ENCODE measurements at regions not wholly inside any gene's neighbourhood (a gene's known extent, or its start where the extent isn't known, plus 50 kb on each side); places are given as distances from the start of the nearest gene placed in this dataset.

DNA sequence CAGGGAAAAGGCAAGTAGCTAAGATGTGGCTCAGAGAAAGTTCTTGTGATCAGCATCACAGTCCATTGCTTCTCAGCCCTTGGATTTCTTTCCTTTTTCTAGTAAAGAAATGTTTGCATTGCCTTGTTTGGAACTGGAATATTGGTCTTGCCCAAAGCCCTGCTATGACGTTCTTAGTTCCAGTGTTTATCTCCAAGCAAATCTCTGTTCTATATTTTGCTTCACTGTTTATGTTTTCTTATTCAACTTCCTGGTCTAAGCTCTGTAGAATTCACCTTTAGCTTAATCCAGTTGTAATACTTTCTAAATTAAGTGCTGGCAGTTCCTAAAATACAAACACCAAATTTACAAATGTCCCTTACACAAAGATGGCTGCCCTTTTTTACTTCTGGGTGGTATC, 88.7 kb upstream of the ZNF438 start:
- TF ChIP-seq FOXM1 (IDR thresholded peaks at IDR 0.05; ENCODE audit: borderline replicate concordance) (no peak), ELF4 (IDR thresholded peaks at IDR 0.05) (no peak), SP1 (IDR thresholded peaks at IDR 0.05) (no peak), BHLHE40 (IDR thresholded peaks at IDR 0.05; ENCODE audit: borderline replicate concordance) (no peak), LEF1 (IDR thresholded peaks at IDR 0.05; ENCODE audit: borderline replicate concordance) (no peak), TARDBP (IDR thresholded peaks at IDR 0.05) (no peak), ZNF384 (IDR thresholded peaks at IDR 0.05) (no peak), FOXA1 (IDR thresholded peaks at IDR 0.05) (no peak), SUZ12 (IDR thresholded peaks at IDR 0.05) (no peak), L3MBTL2 (conservative IDR thresholded peaks at IDR 0.05) (no peak), CTBP1 (IDR thresholded peaks at IDR 0.05; ENCODE audit: borderline replicate concordance) (no peak), NFRKB (IDR thresholded peaks at IDR 0.05) (no peak), FOXK2 (IDR thresholded peaks at IDR 0.05) (no peak), HDGF (IDR thresholded peaks at IDR 0.05; ENCODE audit: borderline replicate concordance) (no peak), ARNT (IDR thresholded peaks at IDR 0.05) (no peak)
- TF ChIP-seq, protein P1, sequence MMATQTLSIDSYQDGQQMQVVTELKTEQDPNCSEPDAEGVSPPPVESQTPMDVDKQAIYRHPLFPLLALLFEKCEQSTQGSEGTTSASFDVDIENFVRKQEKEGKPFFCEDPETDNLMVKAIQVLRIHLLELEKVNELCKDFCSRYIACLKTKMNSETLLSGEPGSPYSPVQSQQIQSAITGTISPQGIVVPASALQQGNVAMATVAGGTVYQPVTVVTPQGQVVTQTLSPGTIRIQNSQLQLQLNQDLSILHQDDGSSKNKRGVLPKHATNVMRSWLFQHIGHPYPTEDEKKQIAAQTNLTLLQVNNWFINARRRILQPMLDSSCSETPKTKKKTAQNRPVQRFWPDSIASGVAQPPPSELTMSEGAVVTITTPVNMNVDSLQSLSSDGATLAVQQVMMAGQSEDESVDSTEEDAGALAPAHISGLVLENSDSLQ (IDR thresholded peaks at IDR 0.05) = no peak
- DNase-seq (ENCODE audit: extremely low spot score) = no peak
- CTCF ChIA-PET = no interaction called here
- POLR2A ChIA-PET = no interaction called here

DNA sequence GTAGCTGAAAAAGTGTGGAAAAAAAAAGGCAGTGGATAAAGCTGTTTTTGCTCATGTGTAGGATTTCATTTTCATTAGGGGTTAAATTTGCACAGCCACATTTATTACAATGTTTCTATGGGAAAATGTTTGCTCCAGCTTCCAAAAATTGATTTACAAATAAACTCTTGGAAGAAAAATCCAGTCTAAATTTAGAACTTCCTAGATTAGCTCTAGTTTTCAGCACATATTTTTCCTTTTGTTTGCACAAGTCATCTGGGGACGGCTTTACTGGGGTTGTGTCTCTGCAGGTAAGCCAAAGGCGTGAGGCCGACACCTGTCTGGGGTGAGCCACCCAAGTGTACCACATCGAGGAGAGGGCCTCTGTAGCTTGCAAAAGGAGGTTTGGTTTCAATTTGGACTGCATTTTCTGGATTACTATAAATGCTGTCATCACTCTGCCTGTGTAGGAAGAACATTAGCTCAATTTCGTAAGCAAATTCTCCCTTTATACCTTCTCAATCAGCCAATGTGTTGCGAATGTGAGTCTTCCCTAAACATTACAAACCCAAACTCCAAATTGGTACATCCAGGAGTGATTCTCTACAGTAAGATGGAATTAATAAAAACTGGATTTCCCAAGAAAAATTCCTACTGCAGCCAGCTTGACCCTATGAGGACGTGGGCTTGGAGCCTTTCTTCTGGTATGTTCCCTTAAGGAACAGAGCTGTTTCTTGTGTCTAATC, 89.5 kb upstream of the ZNF438 start:
- TF ChIP-seq TARDBP (IDR thresholded peaks at IDR 0.05) (no peak), NFRKB (IDR thresholded peaks at IDR 0.05) (no peak), LEF1 (IDR thresholded peaks at IDR 0.05; ENCODE audit: borderline replicate concordance) (no peak), L3MBTL2 (conservative IDR thresholded peaks at IDR 0.05) (no peak), HDGF (IDR thresholded peaks at IDR 0.05; ENCODE audit: borderline replicate concordance) (no peak), SUZ12 (IDR thresholded peaks at IDR 0.05) (no peak), BHLHE40 (IDR thresholded peaks at IDR 0.05; ENCODE audit: borderline replicate concordance) (no peak), FOXA1 (IDR thresholded peaks at IDR 0.05) (no peak), ELF4 (IDR thresholded peaks at IDR 0.05) (no peak), CTBP1 (IDR thresholded peaks at IDR 0.05; ENCODE audit: borderline replicate concordance) (no peak), ZNF384 (IDR thresholded peaks at IDR 0.05) (no peak), FOXK2 (IDR thresholded peaks at IDR 0.05) (no peak), FOXM1 (IDR thresholded peaks at IDR 0.05; ENCODE audit: borderline replicate concordance) (no peak)
- TF ChIP-seq, protein P1 (IDR thresholded peaks at IDR 0.05) = no peak
- DNase-seq (ENCODE audit: extremely low spot score) = no peak
- POLR2A ChIA-PET = no interaction called here
- CTCF ChIA-PET = interaction anchor here (1.2 kb wide), 1 partner anchor 370 kb away, joined by 3 read pairs; no protein-coding TSS in a partner anchor

DNA sequence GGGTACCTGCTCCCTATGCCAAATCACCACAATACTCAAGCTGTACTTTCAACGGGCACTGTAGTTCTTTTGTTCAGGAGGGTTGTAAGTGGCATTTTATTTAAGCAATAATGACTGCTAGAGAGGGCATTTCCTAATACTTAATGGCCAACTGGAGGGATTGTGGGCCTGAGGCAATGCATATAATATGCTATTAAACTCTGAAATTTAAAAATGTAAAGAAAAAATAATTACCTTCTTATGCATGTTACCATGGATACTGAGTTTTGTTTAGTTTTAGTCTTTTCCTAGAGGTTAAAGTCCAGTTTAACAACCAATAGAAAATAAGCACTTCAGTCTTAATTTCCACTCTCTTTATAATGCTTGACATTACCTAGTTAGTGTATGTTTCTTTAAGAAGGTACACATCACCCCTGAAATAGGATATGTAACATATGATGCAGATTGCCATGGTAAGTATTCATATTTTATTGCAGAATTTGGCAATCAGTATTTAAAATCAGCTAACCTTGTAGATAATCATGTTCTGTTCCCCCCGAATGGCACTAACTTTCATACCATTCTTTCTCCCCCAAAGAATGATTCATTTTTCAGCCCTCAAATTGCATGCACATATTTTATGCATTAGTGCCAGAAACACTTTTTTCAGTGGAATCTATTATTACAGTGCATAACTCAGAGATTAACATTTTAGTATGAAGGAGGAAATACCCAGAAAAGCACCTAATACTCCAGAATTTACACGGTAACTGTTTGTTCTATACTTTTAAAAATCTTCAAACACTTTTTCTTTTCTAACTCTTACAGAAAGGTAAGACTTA, 90.3 kb upstream of the ZNF438 start:
- TF ChIP-seq FOXK2 (IDR thresholded peaks at IDR 0.05) = no peak
- ChIA-PET POLR2A (no interaction called here), CTCF (interaction anchor here (1.2 kb wide), 1 partner anchor 369 kb away, joined by 3 read pairs; no protein-coding TSS in a partner anchor)
- no peak for DNase-seq (ENCODE audit: extremely low spot score)

DNA sequence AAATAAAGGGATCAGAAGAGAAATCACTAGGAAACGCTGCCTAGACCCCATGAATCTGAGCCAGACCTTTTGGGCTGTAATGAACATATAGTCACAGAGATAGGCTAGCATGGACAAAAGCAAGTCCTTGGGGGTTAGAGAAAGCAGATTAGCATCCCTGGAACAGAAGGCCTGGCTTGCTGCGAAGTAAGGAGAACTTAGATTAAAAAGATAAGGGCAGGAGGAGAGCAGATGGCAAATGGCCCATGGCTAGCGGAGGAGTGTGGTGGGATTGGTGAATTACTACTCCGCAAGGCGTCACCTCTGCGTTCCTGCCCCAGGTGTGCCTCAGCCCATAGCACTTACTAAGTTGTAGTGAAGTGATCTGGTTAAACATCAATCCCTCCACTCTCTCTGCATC, 92.3 kb upstream of the ZNF438 start:
- POLR2A ChIA-PET = no interaction called here
- TF ChIP-seq L3MBTL2 (conservative IDR thresholded peaks at IDR 0.05) = no peak
- no peak for TF ChIP-seq FOXK2 (IDR thresholded peaks at IDR 0.05)
- no peak for TF ChIP-seq FOXM1 (IDR thresholded peaks at IDR 0.05; ENCODE audit: borderline replicate concordance)
- no peak for TF ChIP-seq LEF1 (IDR thresholded peaks at IDR 0.05; ENCODE audit: borderline replicate concordance)
- TF ChIP-seq TARDBP (IDR thresholded peaks at IDR 0.05) = no peak
- no peak for TF ChIP-seq NFRKB (IDR thresholded peaks at IDR 0.05)
- TF ChIP-seq CTBP1 (IDR thresholded peaks at IDR 0.05; ENCODE audit: borderline replicate concordance) = no peak
- no peak for TF ChIP-seq SUZ12 (IDR thresholded peaks at IDR 0.05)
- no peak for TF ChIP-seq BHLHE40 (IDR thresholded peaks at IDR 0.05; ENCODE audit: borderline replicate concordance)
- no peak for TF ChIP-seq ELF4 (IDR thresholded peaks at IDR 0.05)
- no peak for TF ChIP-seq FOXA1 (IDR thresholded peaks at IDR 0.05)
- TF ChIP-seq, protein P1 (IDR thresholded peaks at IDR 0.05) = no peak
- CTCF ChIA-PET = no interaction called here

DNA sequence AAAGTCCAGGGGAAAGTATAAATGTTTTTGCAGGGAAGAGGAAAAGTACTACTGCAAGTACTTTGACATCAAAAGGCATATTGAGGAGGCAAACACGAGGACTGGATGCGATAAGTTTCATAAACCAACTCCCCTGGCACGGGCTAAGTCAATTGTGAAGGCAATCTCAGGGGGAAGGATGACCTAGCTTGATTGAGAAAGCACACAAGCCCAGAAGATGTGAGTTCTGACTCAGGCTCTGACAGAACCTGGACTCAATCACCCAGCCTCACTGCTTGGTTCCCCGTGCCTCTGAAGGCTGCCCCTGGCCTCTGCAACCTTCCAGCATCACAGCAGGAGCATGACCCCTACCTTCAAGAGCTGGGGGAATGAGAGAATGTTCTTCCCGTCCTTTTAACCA, 93.2 kb upstream of the ZNF438 start:
- ChIA-PET CTCF (no interaction called here), POLR2A (no interaction called here)
- TF ChIP-seq, protein P1 (IDR thresholded peaks at IDR 0.05) = no peak
- TF ChIP-seq ELF4 (IDR thresholded peaks at IDR 0.05) (no peak), CTBP1 (IDR thresholded peaks at IDR 0.05; ENCODE audit: borderline replicate concordance) (no peak), ZNF384 (IDR thresholded peaks at IDR 0.05) (no peak), FOXA1 (IDR thresholded peaks at IDR 0.05) (no peak), HDGF (IDR thresholded peaks at IDR 0.05; ENCODE audit: borderline replicate concordance) (no peak), TARDBP (IDR thresholded peaks at IDR 0.05) (no peak), LEF1 (IDR thresholded peaks at IDR 0.05; ENCODE audit: borderline replicate concordance) (no peak), SUZ12 (IDR thresholded peaks at IDR 0.05) (no peak), BHLHE40 (IDR thresholded peaks at IDR 0.05; ENCODE audit: borderline replicate concordance) (no peak), L3MBTL2 (conservative IDR thresholded peaks at IDR 0.05) (no peak), ARNT (IDR thresholded peaks at IDR 0.05) (no peak), NFRKB (IDR thresholded peaks at IDR 0.05) (no peak), FOXM1 (IDR thresholded peaks at IDR 0.05; ENCODE audit: borderline replicate concordance) (no peak), SP1 (IDR thresholded peaks at IDR 0.05) (no peak), FOXK2 (IDR thresholded peaks at IDR 0.05) (no peak)
- DNase-seq (ENCODE audit: extremely low spot score) = no peak

More for the DNA sequence above, 92.3 kb upstream of the ZNF438 start:
- DNase-seq (ENCODE audit: extremely low spot score) = no peak

All from HEK293T (cell line).